ENCODE measurements at regions not wholly inside any gene's neighbourhood (a gene's known extent, or its start where the extent isn't known, plus 50 kb on each side); places are given as distances from the start of the nearest gene placed in this dataset.

GRCh38 chr7:94325122-94325475, 69.6 kb upstream of the COL1A2 start:
- TF ChIP-seq POLR2AphosphoS5 (IDR thresholded peaks at IDR 0.05; ENCODE audit: low read depth, low read length) (no peak), SIN3A (IDR thresholded peaks at IDR 0.05; ENCODE audit: borderline replicate concordance, insufficient read depth, low read length) (no peak), REST (IDR thresholded peaks at IDR 0.05; ENCODE audit: insufficient read depth in 1 of 2, low read depth in 2 of 2, low read length in 2 of 2) (no peak), FOXP2 (optimal IDR thresholded peaks at IDR 0.05; ENCODE audit: borderline replicate concordance, extremely low read depth, extremely low read length, insufficient read depth) (no peak), TAF1 (IDR thresholded peaks at IDR 0.05; ENCODE audit: borderline replicate concordance, insufficient read depth, low read length) (no peak)

GRCh38 chr7:94330269-94331020, 64.2 kb upstream of the COL1A2 start:
- no peak for TF ChIP-seq TAF1 (IDR thresholded peaks at IDR 0.05; ENCODE audit: borderline replicate concordance, insufficient read depth, low read length)
- TF ChIP-seq POLR2AphosphoS5 (IDR thresholded peaks at IDR 0.05; ENCODE audit: low read depth, low read length), result no peak

GRCh38 chr7:94332571-94332970, 62.1 kb upstream of the COL1A2 start:
- TF ChIP-seq TAF1 (IDR thresholded peaks at IDR 0.05; ENCODE audit: borderline replicate concordance, insufficient read depth, low read length), result no peak

- TF ChIP-seq SIN3A (IDR thresholded peaks at IDR 0.05; ENCODE audit: borderline replicate concordance, insufficient read depth, low read length) (no peak), FOXP2 (optimal IDR thresholded peaks at IDR 0.05; ENCODE audit: borderline replicate concordance, extremely low read depth, extremely low read length, insufficient read depth) (no peak), REST (IDR thresholded peaks at IDR 0.05; ENCODE audit: insufficient read depth in 1 of 2, low read depth in 2 of 2, low read length in 2 of 2) (no peak), POLR2AphosphoS5 (IDR thresholded peaks at IDR 0.05; ENCODE audit: low read depth, low read length) (no peak), TAF1 (IDR thresholded peaks at IDR 0.05; ENCODE audit: borderline replicate concordance, insufficient read depth, low read length) (no peak)
Observed at GRCh38 chr7:94333810-94334209, 60.9 kb upstream of the COL1A2 start.

- TF ChIP-seq SIN3A (IDR thresholded peaks at IDR 0.05; ENCODE audit: borderline replicate concordance, insufficient read depth, low read length), result no peak
- no peak for TF ChIP-seq FOXP2 (optimal IDR thresholded peaks at IDR 0.05; ENCODE audit: borderline replicate concordance, extremely low read depth, extremely low read length, insufficient read depth)
- no peak for TF ChIP-seq REST (IDR thresholded peaks at IDR 0.05; ENCODE audit: insufficient read depth in 1 of 2, low read depth in 2 of 2, low read length in 2 of 2)
- no peak for TF ChIP-seq POLR2AphosphoS5 (IDR thresholded peaks at IDR 0.05; ENCODE audit: low read depth, low read length)
- TF ChIP-seq TAF1 (IDR thresholded peaks at IDR 0.05; ENCODE audit: borderline replicate concordance, insufficient read depth, low read length), result no peak
Observed at GRCh38 chr7:94335586-94335985, 59.1 kb upstream of the COL1A2 start.

- TF ChIP-seq TAF1 (IDR thresholded peaks at IDR 0.05; ENCODE audit: borderline replicate concordance, insufficient read depth, low read length), result no peak
- no peak for TF ChIP-seq SIN3A (IDR thresholded peaks at IDR 0.05; ENCODE audit: borderline replicate concordance, insufficient read depth, low read length)
- no peak for TF ChIP-seq POLR2AphosphoS5 (IDR thresholded peaks at IDR 0.05; ENCODE audit: low read depth, low read length)
- TF ChIP-seq REST (IDR thresholded peaks at IDR 0.05; ENCODE audit: insufficient read depth in 1 of 2, low read depth in 2 of 2, low read length in 2 of 2), result no peak
- TF ChIP-seq FOXP2 (optimal IDR thresholded peaks at IDR 0.05; ENCODE audit: borderline replicate concordance, extremely low read depth, extremely low read length, insufficient read depth), result no peak
Observed at GRCh38 chr7:94336009-94336408, 58.7 kb upstream of the COL1A2 start.

Data from PFSK-1 (cell line).